SK-N-SH treated with all-trans-retinoic acid at 6 μM for 48 hours (cell line): ENCODE measurements at regions not wholly inside any gene's neighbourhood (a gene's known extent, or its start where the extent isn't known, plus 50 kb on each side); places are given as distances from the start of the nearest gene placed in this dataset.

Experiments
- ARNTL ChIP-seq: fragments of 450-650 bp; formaldehyde crosslinking; IDR thresholded peaks from 2 replicates; pipeline ENCODE4 v1.5.0; 2020; ENCODE audit warnings: low read depth, mild to moderate bottlenecking, moderate library complexity, borderline replicate concordance
- CSDC2 ChIP-seq: fragments of 250-450 bp; sonication (Bioruptor Pico); IDR thresholded peaks from 2 replicates; pipeline ENCODE4 v1.5.0; 2020; ENCODE audit warnings: mild to moderate bottlenecking, moderate library complexity
- PATZ1 ChIP-seq: fragments of 250-450 bp; sonication (Bioruptor Pico); IDR thresholded peaks from 2 replicates; pipeline ENCODE4 v1.8.0; 2020; ENCODE audit warnings: mild to moderate bottlenecking, moderate library complexity, borderline replicate concordance
- RARB ChIP-seq: fragments of 250-450 bp; sonication (Bioruptor Pico); IDR thresholded peaks from 2 replicates; pipeline ENCODE4 v1.8.0; 2021; ENCODE audit warnings: mild to moderate bottlenecking, moderate library complexity
- ZFP3 ChIP-seq: fragments of 250-450 bp; sonication (Bioruptor Pico); IDR thresholded peaks from 2 replicates; pipeline ENCODE4 v1.5.0; 2020; ENCODE audit warnings: mild to moderate bottlenecking, moderate library complexity
- ZFP30 ChIP-seq: fragments of 450-650 bp; formaldehyde crosslinking; IDR thresholded peaks from 2 replicates; pipeline ENCODE4 v1.5.0; 2022; ENCODE audit warnings: mild to moderate bottlenecking, moderate library complexity
- ZNF8 ChIP-seq: fragments of 450-650 bp; formaldehyde crosslinking; IDR thresholded peaks from 2 replicates; pipeline ENCODE4 v1.5.0; 2020; ENCODE audit warnings: mild to moderate bottlenecking, moderate library complexity
- TF ChIP-seq, protein P1 (sequence below): fragments of 250-450 bp; sonication (Bioruptor Pico); IDR thresholded peaks from 2 replicates; pipeline ENCODE4 v1.5.1; 2021; ENCODE audit warnings: mild to moderate bottlenecking, moderate library complexity

DNA sequence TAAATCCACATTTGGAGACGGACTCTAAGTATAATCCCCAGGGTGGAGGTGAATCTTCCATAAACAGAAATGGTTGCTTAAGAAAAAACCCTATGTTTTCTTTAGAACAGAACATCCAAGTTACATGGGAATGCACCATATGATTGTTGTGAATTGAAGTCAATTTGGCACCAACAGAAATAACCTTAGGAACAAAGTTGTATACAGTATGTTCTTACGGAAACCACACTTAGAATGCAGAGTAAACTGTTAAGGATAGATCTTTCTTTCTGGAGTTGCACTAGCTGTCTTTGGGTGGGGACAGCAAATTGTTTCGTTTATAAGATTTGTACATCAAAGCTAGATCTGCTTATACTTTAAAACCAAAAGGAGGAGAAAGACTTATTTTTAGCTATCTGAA lies 316.4 kb downstream of the PTEN start:
- no peak for TF ChIP-seq RARB (CRISPR knock-in tag)
- no peak for TF ChIP-seq CSDC2 (CRISPR knock-in tag)
- TF ChIP-seq PATZ1 (CRISPR knock-in tag) = no peak
- no peak for TF ChIP-seq ZFP30
- TF ChIP-seq, protein P1, sequence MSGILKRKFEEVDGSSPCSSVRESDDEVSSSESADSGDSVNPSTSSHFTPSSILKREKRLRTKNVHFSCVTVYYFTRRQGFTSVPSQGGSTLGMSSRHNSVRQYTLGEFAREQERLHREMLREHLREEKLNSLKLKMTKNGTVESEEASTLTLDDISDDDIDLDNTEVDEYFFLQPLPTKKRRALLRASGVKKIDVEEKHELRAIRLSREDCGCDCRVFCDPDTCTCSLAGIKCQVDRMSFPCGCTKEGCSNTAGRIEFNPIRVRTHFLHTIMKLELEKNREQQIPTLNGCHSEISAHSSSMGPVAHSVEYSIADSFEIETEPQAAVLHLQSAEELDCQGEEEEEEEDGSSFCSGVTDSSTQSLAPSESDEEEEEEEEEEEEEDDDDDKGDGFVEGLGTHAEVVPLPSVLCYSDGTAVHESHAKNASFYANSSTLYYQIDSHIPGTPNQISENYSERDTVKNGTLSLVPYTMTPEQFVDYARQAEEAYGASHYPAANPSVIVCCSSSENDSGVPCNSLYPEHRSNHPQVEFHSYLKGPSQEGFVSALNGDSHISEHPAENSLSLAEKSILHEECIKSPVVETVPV (CRISPR knock-in tag) = no peak
- no peak for TF ChIP-seq ZFP3
- TF ChIP-seq ARNTL (CRISPR knock-in tag) = no peak
- TF ChIP-seq ZNF8 (CRISPR knock-in tag) = no peak
